ENCODE measurements at regions not wholly inside any gene's neighbourhood (a gene's known extent, or its start where the extent isn't known, plus 50 kb on each side); places are given as distances from the start of the nearest gene placed in this dataset.

GRCh38 chr18:78822949-78823285, 156.7 kb upstream of the SALL3 start:
- Histone ChIP-seq H4K20me1 (ENCODE audit: insufficient read depth, low read length) (no peaks in the 10 kb centered on the region), H3K36me3 (ENCODE audit: insufficient read depth, low read length) (no peaks in the 10 kb centered on the region), H3K79me2 (ENCODE audit: insufficient read depth, low read length) (no peaks in the 10 kb centered on the region), H3K9ac (ENCODE audit: low read depth, low read length) (no peak overlapping the region), H3K4me1 (ENCODE audit: insufficient read depth, low read length) (no peaks in the 10 kb centered on the region), H2AFZ (ENCODE audit: low read depth, low read length) (no peak overlapping the region), H3K27me3 (ENCODE audit: insufficient read depth, low read length, poor library complexity) (peaks cover 14% of the 10 kb centered on the region), H3K4me2 (ENCODE audit: insufficient read depth, low read length) (no peak overlapping the region), H3K27ac (ENCODE audit: low read length) (no peak overlapping the region), H3K9me3 (ENCODE audit: insufficient read depth, low read length, severe bottlenecking) (no peaks in the 10 kb centered on the region), H3K4me3 (ENCODE audit: low read depth in 1 of 2, low read length in 2 of 2) (no peak overlapping the region)
- TF ChIP-seq EZH2 (IDR thresholded peaks at IDR 0.05; ENCODE audit: borderline replicate concordance, low read depth, low read length, severe bottlenecking), result no peak
- no peak for TF ChIP-seq CTCF (IDR thresholded peaks at IDR 0.05; ENCODE audit: borderline replicate concordance, extremely low read depth, low read length, poor library complexity, severe bottlenecking)
- ATAC-seq (ENCODE audit: insufficient read depth, low read depth) (no peak), DNase-seq (no peak)

- Histone ChIP-seq H2AFZ (ENCODE audit: low read depth, low read length) (no peak overlapping the region), H3K27me3 (ENCODE audit: insufficient read depth, low read length, poor library complexity) (peaks cover 14% of the 10 kb centered on the region), H3K9ac (ENCODE audit: low read depth, low read length) (no peak overlapping the region), H3K4me2 (ENCODE audit: insufficient read depth, low read length) (no peak overlapping the region), H3K36me3 (ENCODE audit: insufficient read depth, low read length) (no peaks in the 10 kb centered on the region), H3K79me2 (ENCODE audit: insufficient read depth, low read length) (no peaks in the 10 kb centered on the region), H3K27ac (ENCODE audit: low read length) (no peak overlapping the region), H3K4me1 (ENCODE audit: insufficient read depth, low read length) (no peaks in the 10 kb centered on the region), H3K9me3 (ENCODE audit: insufficient read depth, low read length, severe bottlenecking) (no peaks in the 10 kb centered on the region), H4K20me1 (ENCODE audit: insufficient read depth, low read length) (no peaks in the 10 kb centered on the region), H3K4me3 (ENCODE audit: low read depth in 1 of 2, low read length in 2 of 2) (no peak overlapping the region)
- TF ChIP-seq EZH2 (IDR thresholded peaks at IDR 0.05; ENCODE audit: borderline replicate concordance, low read depth, low read length, severe bottlenecking) (no peak), CTCF (IDR thresholded peaks at IDR 0.05; ENCODE audit: borderline replicate concordance, extremely low read depth, low read length, poor library complexity, severe bottlenecking) (no peak)
- DNase-seq, result no peak
- no peak for ATAC-seq (ENCODE audit: insufficient read depth, low read depth)
Measured at GRCh38 chr18:78825168-78825567, 154.4 kb upstream of the SALL3 start.

GRCh38 chr18:78826631-78827030, 153.0 kb upstream of the SALL3 start:
- Histone ChIP-seq H3K27me3 (ENCODE audit: insufficient read depth, low read length, poor library complexity) (peaks cover 10% of the 10 kb centered on the region), H3K79me2 (ENCODE audit: insufficient read depth, low read length) (no peaks in the 10 kb centered on the region), H3K36me3 (ENCODE audit: insufficient read depth, low read length) (no peaks in the 10 kb centered on the region), H3K4me1 (ENCODE audit: insufficient read depth, low read length) (no peaks in the 10 kb centered on the region), H3K4me3 (ENCODE audit: low read depth in 1 of 2, low read length in 2 of 2) (no peak overlapping the region), H2AFZ (ENCODE audit: low read depth, low read length) (no peak overlapping the region), H3K9me3 (ENCODE audit: insufficient read depth, low read length, severe bottlenecking) (no peaks in the 10 kb centered on the region), H3K4me2 (ENCODE audit: insufficient read depth, low read length) (no peak overlapping the region), H3K9ac (ENCODE audit: low read depth, low read length) (no peak overlapping the region), H4K20me1 (ENCODE audit: insufficient read depth, low read length) (no peaks in the 10 kb centered on the region), H3K27ac (ENCODE audit: low read length) (no peak overlapping the region)
- DNase-seq (no peak), ATAC-seq (ENCODE audit: insufficient read depth, low read depth) (no peak)
- no peak for TF ChIP-seq EZH2 (IDR thresholded peaks at IDR 0.05; ENCODE audit: borderline replicate concordance, low read depth, low read length, severe bottlenecking)
- TF ChIP-seq CTCF (IDR thresholded peaks at IDR 0.05; ENCODE audit: borderline replicate concordance, extremely low read depth, low read length, poor library complexity, severe bottlenecking), result no peak

- H3K4me3 ChIP-seq (ENCODE audit: low read depth in 1 of 2, low read length in 2 of 2), result no peak overlapping the region
- no peaks in the 10 kb centered on the region for H3K4me1 ChIP-seq (ENCODE audit: insufficient read depth, low read length)
- no peak overlapping the region for H3K9ac ChIP-seq (ENCODE audit: low read depth, low read length)
- H3K27me3 ChIP-seq (ENCODE audit: insufficient read depth, low read length, poor library complexity), result peaks cover 7% of the 10 kb centered on the region
- no peaks in the 10 kb centered on the region for H3K9me3 ChIP-seq (ENCODE audit: insufficient read depth, low read length, severe bottlenecking)
- no peak for DNase-seq
- no peak for ATAC-seq (ENCODE audit: insufficient read depth, low read depth)
- no peak overlapping the region for H3K4me2 ChIP-seq (ENCODE audit: insufficient read depth, low read length)
- H2AFZ ChIP-seq (ENCODE audit: low read depth, low read length), result no peak overlapping the region
- no peaks in the 10 kb centered on the region for H4K20me1 ChIP-seq (ENCODE audit: insufficient read depth, low read length)
- H3K79me2 ChIP-seq (ENCODE audit: insufficient read depth, low read length), result no peaks in the 10 kb centered on the region
- H3K36me3 ChIP-seq (ENCODE audit: insufficient read depth, low read length), result no peaks in the 10 kb centered on the region
- TF ChIP-seq EZH2 (IDR thresholded peaks at IDR 0.05; ENCODE audit: borderline replicate concordance, low read depth, low read length, severe bottlenecking) (no peak), CTCF (IDR thresholded peaks at IDR 0.05; ENCODE audit: borderline replicate concordance, extremely low read depth, low read length, poor library complexity, severe bottlenecking) (no peak)
- no peak overlapping the region for H3K27ac ChIP-seq (ENCODE audit: low read length)
Measured at GRCh38 chr18:78827141-78827540, 152.5 kb upstream of the SALL3 start.

Data from DND-41 (cell line).